ENCODE measurements at regions not wholly inside any gene's neighbourhood (a gene's known extent, or its start where the extent isn't known, plus 50 kb on each side); places are given as distances from the start of the nearest gene placed in this dataset.

GRCh38 chr3:145750657-145751056 lies 410.3 kb downstream of the PLOD2 start:
- no peak for DNase-seq (ENCODE audit: extremely low spot score)
- Histone ChIP-seq H3K4me1 (ENCODE audit: insufficient read depth) (no peaks in the 10 kb centered on the region), H3K4me3 (ENCODE audit: low read depth, low read length) (no peak overlapping the region), H3K27ac (ENCODE audit: low read depth) (no peak overlapping the region), H3K36me3 (ENCODE audit: insufficient read depth) (no peaks in the 10 kb centered on the region)
- WGBS, result 95% methylated on average over 2 of the region's 2 CpGs

GRCh38 chr3:145752576-145752975 lies 408.4 kb downstream of the PLOD2 start:
- Histone ChIP-seq H3K4me1 (ENCODE audit: insufficient read depth) (no peaks in the 10 kb centered on the region), H3K4me3 (ENCODE audit: low read depth, low read length) (no peak overlapping the region), H3K27ac (ENCODE audit: low read depth) (no peak overlapping the region), H3K36me3 (ENCODE audit: insufficient read depth) (no peaks in the 10 kb centered on the region)
- 69% methylated on average over 1 of the region's 1 CpG for WGBS
- DNase-seq (ENCODE audit: extremely low spot score), result no peak

- Histone ChIP-seq H3K4me3 (ENCODE audit: low read depth, low read length) (no peak overlapping the region), H3K27ac (ENCODE audit: low read depth) (no peak overlapping the region), H3K4me1 (ENCODE audit: insufficient read depth) (no peaks in the 10 kb centered on the region), H3K36me3 (ENCODE audit: insufficient read depth) (no peaks in the 10 kb centered on the region)
- no peak for DNase-seq (ENCODE audit: extremely low spot score)
- 89% methylated on average over 3 of the region's 3 CpGs for WGBS
These were observed 406.2 kb downstream of the PLOD2 start for GRCh38 chr3:145754605-145755289.

GRCh38 chr3:145760036-145760435 lies 400.9 kb downstream of the PLOD2 start:
- 81% methylated on average over 1 of the region's 1 CpG for WGBS
- no peak overlapping the region for H3K4me3 ChIP-seq (ENCODE audit: low read depth, low read length)
- no peaks in the 10 kb centered on the region for H3K36me3 ChIP-seq (ENCODE audit: insufficient read depth)
- no peak overlapping the region for H3K27ac ChIP-seq (ENCODE audit: low read depth)
- no peaks in the 10 kb centered on the region for H3K4me1 ChIP-seq (ENCODE audit: insufficient read depth)
- DNase-seq (ENCODE audit: extremely low spot score), result no peak

- H3K4me3 ChIP-seq (ENCODE audit: low read depth, low read length), result no peak overlapping the region
These were observed 393.1 kb downstream of the PLOD2 start for GRCh38 chr3:145767909-145768308.

GRCh38 chr3:145776782-145777408 lies 384.1 kb downstream of the PLOD2 start:
- WGBS, result 65% methylated on average over 4 of the region's 4 CpGs

More at GRCh38 chr3:145767909-145768308, 393.1 kb downstream of the PLOD2 start:
- Histone ChIP-seq H3K36me3 (ENCODE audit: insufficient read depth) (no peaks in the 10 kb centered on the region), H3K4me1 (ENCODE audit: insufficient read depth) (no peaks in the 10 kb centered on the region), H3K27ac (ENCODE audit: low read depth) (no peak overlapping the region)
- 0% methylated on average over 1 of the region's 1 CpG for WGBS
- DNase-seq (ENCODE audit: extremely low spot score), result no peak

GRCh38 chr3:145780301-145780700 lies 380.7 kb downstream of the PLOD2 start:
- no peaks in the 10 kb centered on the region for H3K36me3 ChIP-seq (ENCODE audit: insufficient read depth)
- H3K4me3 ChIP-seq (ENCODE audit: low read depth, low read length), result no peak overlapping the region
- H3K4me1 ChIP-seq (ENCODE audit: insufficient read depth), result no peaks in the 10 kb centered on the region
- no peak overlapping the region for H3K27ac ChIP-seq (ENCODE audit: low read depth)
- 94% methylated on average over 4 of the region's 4 CpGs for WGBS
- no peak for DNase-seq (ENCODE audit: extremely low spot score)

More at GRCh38 chr3:145776782-145777408, 384.1 kb downstream of the PLOD2 start:
- no peaks in the 10 kb centered on the region for H3K4me1 ChIP-seq (ENCODE audit: insufficient read depth)
- H3K36me3 ChIP-seq (ENCODE audit: insufficient read depth), result no peaks in the 10 kb centered on the region
- no peak overlapping the region for H3K27ac ChIP-seq (ENCODE audit: low read depth)
- no peak overlapping the region for H3K4me3 ChIP-seq (ENCODE audit: low read depth, low read length)
- no peak for DNase-seq (ENCODE audit: extremely low spot score)

GRCh38 chr3:145785668-145786067 lies 375.3 kb downstream of the PLOD2 start:
- H3K4me1 ChIP-seq (ENCODE audit: insufficient read depth), result no peaks in the 10 kb centered on the region
- H3K36me3 ChIP-seq (ENCODE audit: insufficient read depth), result no peaks in the 10 kb centered on the region
- no peak overlapping the region for H3K4me3 ChIP-seq (ENCODE audit: low read depth, low read length)
- no peak overlapping the region for H3K27ac ChIP-seq (ENCODE audit: low read depth)
- DNase-seq (ENCODE audit: extremely low spot score), result no peak

GRCh38 chr3:145798007-145798406 lies 363.0 kb downstream of the PLOD2 start:
- no peak overlapping the region for H3K27ac ChIP-seq (ENCODE audit: low read depth)
- 80% methylated on average over 3 of the region's 3 CpGs for WGBS
- no peak for DNase-seq (ENCODE audit: extremely low spot score)
- H3K4me3 ChIP-seq (ENCODE audit: low read depth, low read length), result no peak overlapping the region
- H3K4me1 ChIP-seq (ENCODE audit: insufficient read depth), result no peaks in the 10 kb centered on the region
- no peaks in the 10 kb centered on the region for H3K36me3 ChIP-seq (ENCODE audit: insufficient read depth)

- no peaks in the 10 kb centered on the region for H3K36me3 ChIP-seq (ENCODE audit: insufficient read depth)
- no peak overlapping the region for H3K4me3 ChIP-seq (ENCODE audit: low read depth, low read length)
- no peak overlapping the region for H3K27ac ChIP-seq (ENCODE audit: low read depth)
- no peak for DNase-seq (ENCODE audit: extremely low spot score)
- 54% methylated on average over 9 of the region's 9 CpGs for WGBS
- H3K4me1 ChIP-seq (ENCODE audit: insufficient read depth), result no peaks in the 10 kb centered on the region
These were observed 362.1 kb downstream of the PLOD2 start for GRCh38 chr3:145798696-145799537.

- Histone ChIP-seq H3K27ac (ENCODE audit: low read depth) (no peak overlapping the region), H3K36me3 (ENCODE audit: insufficient read depth) (no peaks in the 10 kb centered on the region), H3K4me1 (ENCODE audit: insufficient read depth) (no peaks in the 10 kb centered on the region), H3K4me3 (ENCODE audit: low read depth, low read length) (no peak overlapping the region)
- no peak for DNase-seq (ENCODE audit: extremely low spot score)
These were observed 359.3 kb downstream of the PLOD2 start for GRCh38 chr3:145801696-145802095.

- H3K4me1 ChIP-seq (ENCODE audit: insufficient read depth), result no peaks in the 10 kb centered on the region
- no peak for DNase-seq (ENCODE audit: extremely low spot score)
- no peaks in the 10 kb centered on the region for H3K36me3 ChIP-seq (ENCODE audit: insufficient read depth)
- 3% methylated on average over 3 of the region's 3 CpGs for WGBS
- no peak overlapping the region for H3K27ac ChIP-seq (ENCODE audit: low read depth)
- no peak overlapping the region for H3K4me3 ChIP-seq (ENCODE audit: low read depth, low read length)
These were observed 353.0 kb downstream of the PLOD2 start for GRCh38 chr3:145807990-145808389.

- Histone ChIP-seq H3K4me3 (ENCODE audit: low read depth, low read length) (no peak overlapping the region), H3K36me3 (ENCODE audit: insufficient read depth) (no peaks in the 10 kb centered on the region), H3K4me1 (ENCODE audit: insufficient read depth) (no peaks in the 10 kb centered on the region), H3K27ac (ENCODE audit: low read depth) (no peak overlapping the region)
- no peak for DNase-seq (ENCODE audit: extremely low spot score)
- 57% methylated on average over 5 of the region's 5 CpGs for WGBS
These were observed 348.6 kb downstream of the PLOD2 start for GRCh38 chr3:145812391-145812790.

Measured in urinary bladder (tissue), 3 donors.